IPS-18a (cell line): ENCODE measurements at regions not wholly inside any gene's neighbourhood (a gene's known extent, or its start where the extent isn't known, plus 50 kb on each side); places are given as distances from the start of the nearest gene placed in this dataset.
"Not testable (repeated sequence)": the region's sequence is repeated elsewhere in the genome, so short reads cannot be mapped to it uniquely, and the experiment has no call there.

ENCODE experiments used
- H3K27ac ChIP-seq: one replicate; pipeline ENCODE4 v1.5.1; 2013; ENCODE audit warnings: low read length
- H3K27me3 ChIP-seq: one replicate; pipeline ENCODE4 v1.6.1; 2013; ENCODE audit warnings: mild to moderate bottlenecking, low read length; ENCODE audit not compliant: control insufficient read depth, insufficient read depth
- H3K36me3 ChIP-seq: one replicate; pipeline ENCODE4 v1.6.1; 2013; ENCODE audit warnings: low read depth, low read length; ENCODE audit not compliant: control insufficient read depth
- H3K4me1 ChIP-seq: one replicate; pipeline ENCODE4 v1.6.1; 2013; ENCODE audit warnings: low read depth, low read length; ENCODE audit not compliant: control insufficient read depth
- H3K4me3 ChIP-seq: one replicate; pipeline ENCODE4 v1.5.1; 2013; ENCODE audit warnings: low read length
- H3K9ac ChIP-seq: one replicate; pipeline ENCODE4 v1.6.1; 2013; ENCODE audit warnings: mild to moderate bottlenecking, low read length, moderate library complexity
- H3K9me3 ChIP-seq: one replicate; pipeline ENCODE4 v1.6.1; 2013; ENCODE audit warnings: low read depth, low read length; ENCODE audit not compliant: control insufficient read depth

DNA sequence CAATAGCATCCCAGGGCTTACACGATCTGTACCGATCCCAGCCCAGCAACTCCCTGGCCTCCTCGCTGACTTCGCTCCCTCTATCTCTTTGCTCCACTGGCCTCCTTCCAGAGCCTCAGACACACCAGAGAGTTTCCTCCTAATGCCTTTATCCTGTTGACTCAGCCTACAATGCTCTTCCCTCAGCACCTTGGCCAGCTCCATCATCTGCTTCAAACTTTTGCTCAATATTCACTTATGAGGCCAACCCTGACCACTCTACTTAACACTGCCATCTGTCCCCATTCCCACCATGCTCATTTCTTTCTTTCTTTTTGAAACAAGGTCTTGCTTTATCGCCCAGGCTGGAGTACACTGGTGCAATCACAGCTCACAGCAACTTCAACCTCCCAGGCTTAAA is 180.9 kb downstream of the CEP170 start:
- H3K9ac ChIP-seq, H3K9me3 ChIP-seq, H3K4me1 ChIP-seq, H3K27ac ChIP-seq, H3K27me3 ChIP-seq, H3K4me3 ChIP-seq, H3K36me3 ChIP-seq: not testable (repeated sequence)

DNA sequence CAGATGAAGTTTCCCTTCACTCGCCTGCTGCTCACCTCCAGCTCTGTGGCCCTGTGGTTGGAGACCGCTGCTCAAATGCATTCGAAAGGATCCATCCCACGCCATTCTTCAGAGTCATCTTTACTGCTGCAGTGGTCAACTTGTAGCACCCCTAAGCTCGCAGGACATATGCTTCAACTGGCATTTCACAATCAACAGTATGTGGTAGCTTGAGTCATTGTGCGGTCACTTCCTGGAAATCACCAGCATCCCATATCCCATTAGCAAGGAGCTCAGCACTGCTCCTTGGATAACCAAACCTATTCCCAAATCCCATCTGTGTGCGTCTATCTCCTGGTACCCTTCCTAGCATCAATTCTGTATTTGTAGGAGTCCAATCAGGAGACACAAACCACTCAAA is 188.0 kb downstream of the CEP170 start:
- H3K36me3 ChIP-seq, H3K9me3 ChIP-seq, H3K27me3 ChIP-seq, H3K27ac ChIP-seq, H3K4me3 ChIP-seq, H3K9ac ChIP-seq, H3K4me1 ChIP-seq: not testable (repeated sequence)

DNA sequence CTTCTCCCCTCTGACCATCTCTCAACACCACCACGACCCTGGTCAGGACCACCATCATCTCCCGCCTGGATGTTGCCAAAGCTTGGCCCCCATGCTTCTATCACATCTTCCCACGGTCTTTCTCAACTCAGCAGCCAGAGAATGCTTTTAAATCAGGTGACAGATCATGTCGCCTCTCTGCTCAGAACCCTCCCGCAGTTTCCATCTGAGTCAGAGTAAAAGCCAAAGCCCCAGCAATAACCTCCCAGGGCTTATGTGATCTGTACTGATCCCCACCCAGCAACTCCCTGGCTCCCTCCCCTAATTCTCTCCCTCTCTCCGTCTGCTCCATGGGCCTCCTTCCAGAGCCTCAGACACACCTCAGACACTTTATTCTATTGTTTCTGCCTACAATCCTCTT is 193.1 kb downstream of the CEP170 start:
- not testable (repeated sequence) for H3K4me3 ChIP-seq

DNA sequence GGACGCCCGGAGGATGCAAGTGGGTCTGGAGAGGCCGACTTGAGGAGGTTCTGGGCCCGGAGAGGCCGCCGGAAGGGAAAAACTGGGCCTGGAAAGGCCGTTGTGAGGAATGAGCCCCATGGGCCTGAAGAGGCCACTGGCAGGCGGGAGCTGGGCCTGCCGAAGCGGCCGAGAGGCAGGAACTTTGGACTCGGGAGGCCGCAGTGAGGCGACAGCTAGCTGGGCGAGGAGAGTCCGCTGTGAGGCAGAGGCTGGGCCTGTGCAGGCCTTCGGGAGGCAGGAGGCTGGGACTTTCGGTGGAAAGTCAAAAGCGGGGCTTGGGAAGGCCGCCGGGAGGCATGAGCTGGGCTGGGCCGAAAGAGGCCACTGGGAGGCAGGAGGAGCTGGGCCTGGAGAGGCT is 199.6 kb downstream of the CEP170 start:
- H3K27me3 ChIP-seq, H3K9ac ChIP-seq, H3K36me3 ChIP-seq, H3K4me3 ChIP-seq, H3K4me1 ChIP-seq, H3K27ac ChIP-seq, H3K9me3 ChIP-seq: not testable (repeated sequence)

More for the DNA sequence above, 193.1 kb downstream of the CEP170 start:
- H3K27ac ChIP-seq, H3K27me3 ChIP-seq, H3K4me1 ChIP-seq, H3K9ac ChIP-seq, H3K9me3 ChIP-seq, H3K36me3 ChIP-seq: not testable (repeated sequence)

DNA sequence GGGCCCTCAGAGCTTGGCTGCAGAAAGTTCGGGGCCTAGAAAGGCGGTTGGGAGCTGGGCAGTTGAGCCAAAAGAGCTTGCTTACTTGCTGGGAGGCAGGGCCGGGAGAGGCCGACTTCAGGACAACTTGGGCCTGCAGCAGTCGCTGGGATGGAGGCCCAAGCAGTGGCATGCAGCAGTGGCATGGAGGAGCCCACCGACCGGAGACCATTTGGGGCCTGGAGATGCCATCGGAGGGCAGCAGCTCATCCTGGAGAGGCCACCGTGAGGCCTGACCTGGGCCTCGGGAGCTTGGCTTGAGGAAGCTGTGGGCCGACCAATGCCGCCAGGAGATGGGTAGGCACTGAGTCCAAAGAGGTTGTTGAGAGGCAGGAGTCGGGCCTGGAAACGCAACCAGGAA is 200.0 kb downstream of the CEP170 start:
- H3K4me3 ChIP-seq, H3K27me3 ChIP-seq, H3K9ac ChIP-seq, H3K36me3 ChIP-seq, H3K4me1 ChIP-seq, H3K9me3 ChIP-seq, H3K27ac ChIP-seq: not testable (repeated sequence)

DNA sequence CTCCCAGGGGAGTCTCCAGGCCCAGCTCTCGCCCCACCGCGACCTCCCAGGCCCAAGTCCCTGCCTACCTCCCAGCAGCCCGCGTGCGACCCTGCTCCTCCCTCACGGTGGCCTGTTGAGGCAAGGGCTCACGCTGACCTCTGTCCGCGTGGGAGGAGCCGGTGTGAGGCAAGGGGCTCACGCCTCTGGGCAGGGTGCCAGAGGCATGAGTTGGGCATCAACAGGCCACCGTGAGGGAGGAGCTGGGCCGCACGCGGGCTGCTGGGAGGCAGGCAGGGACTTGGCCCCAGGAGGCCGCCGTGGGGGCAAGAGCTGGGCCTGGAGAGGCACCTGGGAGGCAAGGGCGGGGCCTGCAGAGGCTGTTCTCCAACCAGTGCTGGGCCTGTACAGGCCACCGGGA is 200.4 kb downstream of the CEP170 start:
- H3K36me3 ChIP-seq, H3K4me3 ChIP-seq, H3K4me1 ChIP-seq, H3K9me3 ChIP-seq, H3K27ac ChIP-seq, H3K9ac ChIP-seq, H3K27me3 ChIP-seq: not testable (repeated sequence)

DNA sequence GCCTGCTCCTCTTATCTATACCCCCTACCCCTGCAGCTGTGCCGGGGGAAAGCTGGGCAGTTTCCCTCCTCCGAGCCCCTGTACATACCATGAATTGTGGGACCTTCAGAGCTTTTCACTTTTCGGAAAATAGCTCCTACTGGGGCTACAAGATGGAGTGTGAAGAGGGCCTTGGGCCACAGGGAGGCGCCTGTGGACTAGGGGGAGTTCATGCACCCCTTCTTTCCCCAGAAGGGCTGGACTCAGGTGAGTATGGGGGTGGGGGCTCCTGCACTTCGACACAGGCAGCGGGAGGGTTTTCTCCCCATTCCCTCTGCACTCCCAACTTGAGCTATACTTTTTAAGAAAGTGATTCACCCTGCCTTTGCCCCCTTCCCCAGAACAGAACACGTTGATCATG is 202.0 kb downstream of the CEP170 start:
- H3K36me3 ChIP-seq, H3K4me1 ChIP-seq, H3K4me3 ChIP-seq, H3K9me3 ChIP-seq, H3K27me3 ChIP-seq, H3K27ac ChIP-seq, H3K9ac ChIP-seq: not testable (repeated sequence)

DNA sequence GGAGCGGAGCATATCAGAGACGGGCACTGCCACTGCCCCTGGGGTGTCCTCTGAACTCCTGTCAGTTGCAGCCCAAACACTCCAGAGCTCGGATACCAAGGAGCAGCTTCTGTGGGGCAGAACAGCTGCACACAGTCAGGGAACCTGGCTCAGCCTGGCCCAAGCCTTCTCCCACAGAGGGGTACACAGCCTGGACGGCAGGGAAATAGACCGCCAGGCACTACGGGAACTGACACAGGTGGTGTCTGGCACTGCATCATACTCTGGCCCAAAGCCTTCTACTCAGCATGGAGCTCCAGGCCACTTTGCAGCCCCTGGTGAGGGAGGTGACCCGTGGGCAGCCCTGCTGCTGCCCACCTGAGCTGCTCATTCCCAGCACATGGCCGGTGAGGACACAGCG is 204.5 kb downstream of the CEP170 start:
- H3K27ac ChIP-seq, H3K27me3 ChIP-seq, H3K4me1 ChIP-seq, H3K4me3 ChIP-seq, H3K9ac ChIP-seq, H3K9me3 ChIP-seq, H3K36me3 ChIP-seq: not testable (repeated sequence)

DNA sequence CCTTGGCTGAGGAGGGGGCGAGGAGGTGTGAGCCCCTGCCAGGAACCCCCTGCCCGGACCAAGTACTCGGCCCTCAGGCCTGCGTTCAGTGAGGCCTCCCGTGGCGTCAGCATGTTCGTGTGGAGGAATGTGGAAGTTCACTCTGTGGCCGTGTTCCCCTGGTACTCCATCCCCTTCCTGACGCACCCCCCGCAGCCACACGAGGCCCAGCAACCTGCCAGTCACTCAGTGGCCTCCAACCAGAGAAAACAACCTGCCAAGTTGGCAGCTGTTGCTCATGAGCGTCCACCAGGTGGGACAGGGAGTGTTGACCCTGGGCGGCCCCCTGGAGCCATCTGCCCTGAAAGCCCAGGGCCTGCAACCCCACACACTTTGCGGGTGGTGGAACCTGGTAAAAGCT is 205.4 kb downstream of the CEP170 start:
- H3K27ac ChIP-seq, H3K27me3 ChIP-seq, H3K36me3 ChIP-seq, H3K9me3 ChIP-seq, H3K4me1 ChIP-seq, H3K4me3 ChIP-seq, H3K9ac ChIP-seq: not testable (repeated sequence)

DNA sequence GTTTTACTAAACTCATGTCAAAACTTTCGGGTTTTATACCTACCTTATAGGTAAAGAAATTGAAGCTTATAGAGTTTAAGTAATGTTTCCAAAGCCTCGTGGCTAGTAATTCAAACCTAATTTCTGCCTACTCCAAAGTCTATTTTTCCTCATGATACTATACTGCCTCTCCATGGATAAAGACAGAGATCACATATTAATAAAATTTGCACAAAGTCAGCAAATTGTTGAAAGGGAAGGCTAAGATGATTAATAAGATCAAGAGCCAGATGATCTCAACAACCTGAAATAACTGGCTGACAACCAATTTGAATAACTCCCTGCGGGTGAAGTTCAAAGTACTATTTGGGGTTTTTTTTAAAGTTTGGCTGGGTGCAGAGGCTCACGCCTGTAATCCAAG is 233.7 kb downstream of the CEP170 start:
- H3K4me1 ChIP-seq, H3K9ac ChIP-seq, H3K4me3 ChIP-seq, H3K27ac ChIP-seq, H3K9me3 ChIP-seq, H3K27me3 ChIP-seq, H3K36me3 ChIP-seq: not testable (repeated sequence)

DNA sequence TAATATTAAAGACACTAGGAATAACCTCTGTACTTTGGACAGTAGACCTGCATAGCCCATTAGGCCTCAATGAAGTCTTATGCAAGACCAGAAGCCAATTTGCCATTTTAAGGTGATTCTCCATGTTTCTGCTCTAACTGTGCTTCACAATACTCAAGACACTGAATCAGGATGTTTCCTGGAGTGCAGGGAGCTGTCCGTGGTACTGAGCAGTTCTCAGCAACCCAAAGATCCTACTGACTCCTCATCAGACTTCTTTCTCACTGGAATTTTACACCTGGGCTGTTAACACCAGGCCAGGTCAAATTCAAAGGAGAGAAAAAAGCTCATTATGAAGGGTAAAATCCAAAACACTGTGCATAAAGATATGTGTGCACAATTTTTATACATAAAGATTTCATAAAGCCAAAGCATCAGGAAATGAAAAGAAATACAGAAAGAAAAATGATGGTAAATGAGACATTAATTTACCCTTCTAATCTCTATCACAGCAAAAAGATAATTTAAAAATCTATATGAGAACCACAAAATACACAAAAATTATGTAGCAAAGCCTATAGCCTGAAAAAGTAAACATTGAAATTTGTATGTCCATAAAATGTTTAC is 235.9 kb downstream of the CEP170 start:
- not testable (repeated sequence) for H3K9me3 ChIP-seq, H3K4me3 ChIP-seq, H3K27me3 ChIP-seq, H3K9ac ChIP-seq, H3K27ac ChIP-seq, H3K4me1 ChIP-seq, H3K36me3 ChIP-seq

DNA sequence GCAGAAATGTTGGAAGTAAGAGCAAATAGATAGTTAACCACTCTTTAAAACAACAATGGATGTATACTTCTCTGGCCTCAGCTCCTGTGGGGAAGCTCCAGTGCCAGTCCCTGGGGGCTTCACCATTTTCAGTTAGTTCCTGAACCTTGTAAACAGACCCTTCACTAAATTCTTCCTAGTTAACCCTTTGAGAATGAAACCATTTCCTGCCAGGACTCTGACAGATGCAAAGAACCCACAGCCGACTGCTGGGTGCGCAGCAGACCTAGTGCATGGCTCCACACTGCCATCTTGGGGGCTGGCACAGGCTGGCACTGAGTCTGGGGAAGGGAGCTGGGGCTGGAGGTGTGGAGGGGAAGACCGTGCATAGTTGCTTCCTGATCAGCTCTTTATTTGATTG is 244.4 kb downstream of the CEP170 start:
- not testable (repeated sequence) for H3K27ac ChIP-seq, H3K4me3 ChIP-seq, H3K36me3 ChIP-seq, H3K9ac ChIP-seq, H3K9me3 ChIP-seq, H3K4me1 ChIP-seq, H3K27me3 ChIP-seq

DNA sequence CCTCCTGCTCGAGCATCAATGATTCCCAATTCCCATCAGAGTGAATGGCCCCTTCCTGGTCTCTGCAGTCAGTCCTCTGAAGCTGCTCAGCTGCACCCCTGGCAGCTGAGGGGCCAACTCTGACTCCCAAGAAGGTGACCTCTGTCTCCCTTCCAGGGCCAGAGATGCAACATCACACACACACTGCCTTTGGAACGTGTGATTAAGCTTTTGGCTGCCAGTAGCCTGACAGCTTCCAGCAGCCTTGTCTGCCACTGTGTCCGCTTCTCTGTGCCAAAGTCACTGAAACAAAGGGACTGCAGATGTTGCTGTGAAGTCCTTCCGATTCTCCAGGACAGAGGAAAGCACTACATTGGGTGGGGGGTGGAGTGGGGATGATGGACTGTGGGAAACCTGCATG is 254.1 kb downstream of the CEP170 start:
- not testable (repeated sequence) for H3K4me3 ChIP-seq, H3K27ac ChIP-seq

More for the DNA sequence above, 254.1 kb downstream of the CEP170 start:
- H3K4me1 ChIP-seq, H3K36me3 ChIP-seq, H3K9ac ChIP-seq, H3K27me3 ChIP-seq, H3K9me3 ChIP-seq: not testable (repeated sequence)
